GM21367 (cell line): ENCODE measurements at regions not wholly inside any gene's neighbourhood (a gene's known extent, or its start where the extent isn't known, plus 50 kb on each side); places are given as distances from the start of the nearest gene placed in this dataset.

ENCODE experiments used
- ATAC-seq: cut with Tn5 transposase; IDR thresholded peaks from one replicate; pipeline ENCODE4 v1.9.1; 2021; ENCODE audit not compliant: unreplicated experiment

DNA sequence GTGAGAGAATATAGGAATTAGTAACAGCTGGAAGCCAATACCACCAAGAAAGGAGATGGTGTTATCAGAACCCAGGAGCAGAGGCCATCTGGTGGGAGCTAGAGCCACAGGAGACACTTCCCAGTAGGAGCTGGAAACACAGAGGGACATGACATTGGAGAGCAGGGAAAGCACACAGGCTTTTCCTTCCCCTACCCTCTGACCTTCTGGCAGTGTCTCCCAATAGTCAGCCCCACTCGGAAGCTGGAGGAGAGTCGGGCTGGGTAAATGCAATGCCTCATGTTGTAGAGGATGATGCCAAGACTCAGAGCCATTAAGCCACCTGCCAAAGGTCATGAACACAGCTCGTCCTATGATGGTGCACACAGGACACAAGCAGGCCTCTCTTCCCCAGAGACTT, 538.5 kb downstream of the BCL11B start:
- ATAC-seq: no peak

DNA sequence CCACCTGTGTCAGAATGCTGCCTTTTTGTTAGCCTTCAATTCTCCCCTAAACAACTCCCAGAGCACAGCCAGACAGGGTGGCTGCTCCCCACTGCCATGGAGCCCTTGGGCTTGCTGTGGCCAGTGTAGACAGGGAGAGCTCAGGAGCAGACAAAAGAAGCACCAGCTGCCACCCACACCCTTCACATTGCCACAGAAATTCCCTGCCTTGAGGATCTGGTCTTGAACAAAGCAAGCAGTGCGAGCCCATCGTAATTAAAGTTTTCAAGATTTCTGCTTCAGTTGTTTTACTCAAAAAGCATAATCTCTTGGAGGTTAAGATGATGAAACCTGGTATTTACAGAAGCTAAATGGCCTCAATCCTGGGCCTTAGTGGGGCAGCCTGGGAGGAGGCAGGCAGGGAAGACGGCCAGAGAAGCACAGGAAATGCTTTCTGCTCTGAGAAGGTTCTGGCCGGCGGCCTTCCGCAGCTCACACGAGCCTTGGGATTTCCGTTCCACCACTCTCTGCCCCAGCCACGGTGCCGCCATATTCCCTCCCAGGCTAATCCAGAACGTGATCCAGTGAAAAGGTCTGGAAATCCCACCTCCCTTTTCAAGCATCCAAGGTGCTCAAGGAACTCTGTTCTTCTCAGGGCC, 535.2 kb downstream of the BCL11B start:
- no peak for ATAC-seq

DNA sequence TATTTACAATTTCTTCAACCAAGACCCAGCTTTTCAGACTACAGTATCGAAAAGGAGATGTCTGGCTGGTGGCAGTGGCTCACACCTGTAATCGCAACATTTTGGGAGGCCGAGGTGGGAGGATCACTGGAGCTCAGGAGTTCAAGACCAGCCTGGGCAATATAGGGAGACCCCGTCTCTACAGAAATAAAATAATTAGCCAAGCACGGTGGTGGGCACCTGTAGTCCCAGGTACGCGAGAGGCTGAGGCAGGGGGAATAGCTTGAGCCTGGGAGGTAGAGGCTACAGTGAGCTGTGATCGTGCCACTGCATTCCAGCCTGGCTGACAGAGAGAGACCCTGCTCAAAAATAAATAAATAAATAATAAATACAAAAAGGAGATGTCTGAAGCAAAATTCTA, 530.5 kb downstream of the BCL11B start:
- no peak for ATAC-seq

- ATAC-seq: no peak
These were observed 530.0 kb downstream of the BCL11B start for GRCh38 chr14:98742001-98742400.

DNA sequence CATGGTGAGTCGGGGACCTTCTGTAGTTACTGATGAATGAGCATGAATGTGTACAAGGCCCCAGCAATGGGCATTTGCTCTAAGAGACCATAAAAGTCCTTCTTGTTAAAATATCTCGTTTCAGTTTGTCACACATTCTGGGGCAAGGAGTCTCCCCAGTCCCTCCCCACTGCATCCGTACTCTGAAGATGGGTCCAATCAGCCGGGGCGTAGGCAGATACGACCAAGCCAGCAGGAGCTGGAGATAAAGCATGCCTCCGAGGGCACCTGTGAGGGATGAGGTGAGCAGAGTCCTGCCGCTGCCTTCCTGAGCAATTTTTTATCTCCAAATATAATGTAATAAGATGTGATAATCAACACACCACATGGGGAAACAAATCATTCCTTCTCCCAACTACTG, 528.5 kb downstream of the BCL11B start:
- no peak for ATAC-seq

DNA sequence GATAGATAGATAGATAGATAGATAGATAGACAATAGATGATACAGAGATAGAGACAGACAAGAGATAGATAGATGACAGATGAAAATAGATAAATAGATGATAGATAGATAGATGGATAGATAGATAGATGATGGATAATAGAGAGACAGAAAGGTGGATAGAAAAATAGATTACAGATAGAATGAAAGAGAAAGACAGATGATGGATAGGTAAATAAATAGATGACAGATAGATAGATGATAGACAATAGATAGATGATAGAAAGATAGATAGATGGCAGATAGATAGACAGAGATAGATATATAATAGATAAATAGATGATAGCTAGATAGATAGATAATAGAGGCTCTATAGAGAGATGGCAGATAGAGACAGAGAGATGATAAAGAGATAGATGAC, 523.0 kb downstream of the BCL11B start:
- ATAC-seq: no peak

- no peak for ATAC-seq
These were observed 520.9 kb downstream of the BCL11B start for GRCh38 chr14:98751110-98751509.

DNA sequence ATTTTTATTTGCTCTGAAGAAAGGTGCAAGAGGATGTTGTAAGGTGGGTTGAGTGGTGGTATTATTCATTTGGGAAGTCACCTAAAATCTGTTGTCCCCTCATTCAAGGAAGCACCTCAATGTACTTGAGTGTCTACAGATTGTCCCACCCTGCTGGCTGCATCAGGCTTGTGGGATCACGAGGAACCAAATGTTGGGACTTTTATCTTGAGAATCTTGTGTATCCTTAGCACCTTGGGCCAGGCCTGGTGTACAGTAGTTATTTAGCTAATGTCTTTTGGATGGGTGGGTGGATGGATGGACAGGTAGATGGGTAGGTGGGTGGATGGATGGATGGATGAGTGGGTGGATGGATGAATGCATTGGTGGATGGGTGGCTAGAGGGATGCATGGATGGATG, 519.3 kb downstream of the BCL11B start:
- no peak for ATAC-seq

DNA sequence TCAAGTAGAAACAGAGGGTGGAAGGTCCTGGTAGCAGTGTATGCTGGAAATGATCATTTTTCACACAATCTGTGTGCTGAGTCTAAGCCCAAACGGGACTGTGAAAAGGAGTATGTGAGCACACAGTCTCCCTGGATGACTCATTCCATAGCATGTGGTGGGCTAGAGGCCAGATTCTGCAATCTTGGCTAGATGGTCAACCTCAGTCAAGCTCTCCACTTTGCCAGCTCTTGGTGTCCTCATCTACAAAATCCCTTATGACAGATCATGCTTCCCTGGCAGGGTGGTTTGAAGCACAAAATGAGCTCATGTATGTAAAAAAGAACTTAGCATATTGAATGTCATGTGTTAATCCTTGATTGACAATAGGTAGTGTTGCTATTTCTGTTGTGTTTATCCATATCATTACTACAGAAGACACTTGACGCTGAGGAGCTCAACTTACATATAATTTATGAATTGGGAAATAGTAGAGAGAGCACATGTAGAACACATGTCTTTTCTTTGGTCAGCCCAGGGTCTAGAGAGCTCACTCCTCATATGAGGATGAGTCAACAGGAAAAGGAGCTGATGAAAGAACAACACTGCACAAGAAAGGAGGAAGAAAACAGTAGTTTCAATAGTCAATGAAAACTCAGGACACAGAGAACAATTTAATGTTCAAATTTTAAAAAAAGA, 517.5 kb downstream of the BCL11B start:
- no peak for ATAC-seq

DNA sequence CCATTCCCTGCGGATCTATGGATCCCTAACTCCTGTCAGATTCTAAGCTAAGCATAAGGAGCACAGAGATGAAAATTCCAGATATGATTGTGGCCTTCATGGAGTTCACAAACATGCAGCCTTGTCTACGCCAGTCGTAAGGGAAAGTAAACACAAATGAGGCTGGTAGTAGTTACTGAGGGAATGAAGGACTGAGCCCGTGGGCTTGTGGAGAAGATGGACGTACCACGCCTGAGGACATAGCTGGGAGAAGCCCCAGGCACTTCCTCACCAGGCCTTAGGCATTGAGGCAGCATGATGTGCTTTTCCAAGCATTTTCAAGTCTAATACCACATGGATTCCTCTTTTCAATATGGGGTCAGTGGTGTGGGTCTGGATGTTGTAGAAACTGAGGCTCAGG, 515.2 kb downstream of the BCL11B start:
- ATAC-seq: no peak

GRCh38 chr14:98758440-98758839, 513.6 kb downstream of the BCL11B start:
- no peak for ATAC-seq

GRCh38 chr14:98761993-98762392, 510.0 kb downstream of the BCL11B start:
- ATAC-seq: no peak

DNA sequence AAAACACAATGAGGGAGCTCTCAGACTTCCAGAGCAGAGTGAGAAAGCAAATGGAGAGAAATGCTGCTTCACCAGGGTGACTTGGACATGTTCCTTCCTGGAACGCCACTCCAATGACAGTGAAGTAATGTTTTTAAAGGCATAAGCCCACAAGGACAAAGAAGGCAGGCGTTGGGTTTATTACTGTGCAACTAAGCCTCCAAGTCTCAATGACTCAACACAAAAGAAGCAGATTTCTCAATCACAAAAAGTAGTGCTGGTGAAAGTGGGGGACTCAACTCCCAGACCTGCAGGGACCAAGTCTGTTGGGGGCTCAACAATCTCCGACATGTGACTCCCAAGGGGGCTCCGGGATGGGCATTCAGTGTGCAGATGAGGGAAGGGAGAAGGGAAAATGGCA, 505.2 kb downstream of the BCL11B start:
- ATAC-seq: no peak

DNA sequence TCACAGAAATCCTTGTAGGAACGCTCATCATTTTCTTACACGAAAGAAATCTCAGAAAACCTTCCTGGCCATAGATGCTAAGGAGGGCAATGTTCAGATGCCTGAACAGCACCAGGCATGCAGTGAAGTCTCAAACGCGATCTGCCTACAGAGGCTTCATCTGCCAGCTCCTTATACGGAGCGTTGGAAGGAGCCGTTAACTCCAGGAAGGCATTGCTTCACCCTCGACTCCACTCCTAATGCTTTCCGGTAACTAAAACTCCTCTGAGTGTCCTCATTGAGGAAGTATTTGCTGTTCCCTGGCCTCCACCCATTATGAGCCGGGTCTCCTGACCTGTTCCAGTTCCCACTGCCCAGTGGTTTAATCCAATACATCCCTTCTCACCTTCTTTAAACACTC, 502.7 kb downstream of the BCL11B start:
- ATAC-seq: no peak

DNA sequence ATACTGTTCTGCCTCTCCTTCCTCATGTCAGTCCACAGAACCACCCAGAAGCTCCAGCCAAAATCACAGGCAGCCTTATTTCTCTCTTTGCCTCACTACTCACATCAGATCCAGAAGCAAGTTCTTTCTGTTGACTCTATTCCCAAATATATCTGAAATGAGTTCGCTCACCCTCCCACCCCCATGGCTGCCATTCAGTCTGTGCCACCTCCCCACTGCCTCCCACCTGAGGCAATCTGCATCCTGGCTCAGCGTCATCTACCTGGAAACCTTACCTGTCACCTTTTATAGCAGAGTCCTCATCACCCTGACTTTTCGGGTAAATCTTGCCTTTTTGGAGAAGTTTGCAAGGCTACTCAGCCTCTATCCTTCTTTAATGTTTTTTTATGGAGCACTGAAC, 501.8 kb downstream of the BCL11B start:
- ATAC-seq: no peak

GRCh38 chr14:98773814-98774213, 498.2 kb downstream of the BCL11B start:
- no peak for ATAC-seq

GRCh38 chr14:98775892-98776291, 496.1 kb downstream of the BCL11B start:
- no peak for ATAC-seq

- ATAC-seq: no peak
These were observed 489.9 kb downstream of the BCL11B start for GRCh38 chr14:98782062-98782461.

- ATAC-seq: no peak
These were observed 486.4 kb downstream of the BCL11B start for GRCh38 chr14:98785578-98785977.

- ATAC-seq: no peak
These were observed 485.5 kb downstream of the BCL11B start for GRCh38 chr14:98786456-98786855.

GRCh38 chr14:98791661-98792060, 480.3 kb downstream of the BCL11B start:
- ATAC-seq: no peak

- ATAC-seq: no peak
These were observed 479.8 kb downstream of the BCL11B start for GRCh38 chr14:98792171-98792570.

GRCh38 chr14:98798099-98798498, 473.9 kb downstream of the BCL11B start:
- ATAC-seq: no peak
